ENCODE measurements at regions not wholly inside any gene's neighbourhood (a gene's known extent, or its start where the extent isn't known, plus 50 kb on each side); places are given as distances from the start of the nearest gene placed in this dataset.

DNA sequence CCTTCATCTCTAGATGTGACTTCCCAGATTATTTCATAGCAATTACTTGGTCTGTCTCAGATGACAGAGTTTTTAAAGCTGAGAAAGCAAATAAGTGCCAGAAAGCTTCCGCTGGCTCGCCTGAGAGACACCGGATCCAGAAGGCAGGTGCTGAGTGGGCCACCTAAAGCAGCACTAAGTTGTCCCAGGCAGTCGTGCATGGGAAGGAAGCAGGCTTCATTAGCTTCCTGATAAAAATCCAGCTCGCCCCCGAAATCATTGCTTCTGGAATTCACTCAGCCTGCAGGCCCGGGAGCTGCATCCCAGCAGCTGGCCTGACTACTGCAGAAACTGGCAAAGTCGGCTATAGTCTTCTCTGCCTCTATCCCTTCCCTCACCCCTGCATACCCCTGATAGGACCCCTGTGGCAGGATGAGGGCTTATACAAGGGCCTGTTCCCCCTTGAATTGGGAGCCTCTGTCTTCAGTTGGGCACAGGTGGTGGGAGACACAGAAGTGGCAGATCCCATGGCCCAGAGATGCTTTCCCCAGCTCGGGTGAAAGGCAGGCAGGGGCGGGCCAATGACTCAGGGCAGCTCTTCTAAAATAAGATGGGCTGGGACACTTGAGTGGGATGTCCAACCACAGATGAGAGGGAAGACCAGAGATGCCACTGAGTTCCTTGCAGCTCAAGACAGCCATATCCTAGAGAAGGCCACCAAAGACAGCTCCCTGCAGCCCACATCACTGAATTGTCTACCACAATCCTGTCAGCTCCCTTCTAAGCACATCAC lies 262.4 kb upstream of the PKDCC start:
- no peak for DNase-seq (ENCODE audit: low read depth, low spot score)
- no peak overlapping the region for H3K9ac ChIP-seq (ENCODE audit: insufficient read length, low read depth)
- TF ChIP-seq YY1 (IDR thresholded peaks at IDR 0.05; ENCODE audit: insufficient read depth, insufficient read length) (no peak), SUZ12 (IDR thresholded peaks at IDR 0.05; ENCODE audit: extremely low read depth, insufficient read depth, insufficient read length) (no peak), ZNF274 (IDR thresholded peaks at IDR 0.05; ENCODE audit: low read depth, low read length) (no peak)
- H3K27me3 ChIP-seq (ENCODE audit: insufficient read depth, insufficient read length), result no peaks in the 10 kb centered on the region
- no peaks in the 10 kb centered on the region for H3K9me3 ChIP-seq (ENCODE audit: insufficient read depth, low read length)
- H3K36me3 ChIP-seq (ENCODE audit: insufficient read depth, insufficient read length, low read length), result no peaks in the 10 kb centered on the region
- no peak overlapping the region for H3K4me3 ChIP-seq (ENCODE audit: insufficient read length, low read depth)
- no peaks in the 10 kb centered on the region for H3K4me1 ChIP-seq (ENCODE audit: insufficient read depth, insufficient read length)

DNA sequence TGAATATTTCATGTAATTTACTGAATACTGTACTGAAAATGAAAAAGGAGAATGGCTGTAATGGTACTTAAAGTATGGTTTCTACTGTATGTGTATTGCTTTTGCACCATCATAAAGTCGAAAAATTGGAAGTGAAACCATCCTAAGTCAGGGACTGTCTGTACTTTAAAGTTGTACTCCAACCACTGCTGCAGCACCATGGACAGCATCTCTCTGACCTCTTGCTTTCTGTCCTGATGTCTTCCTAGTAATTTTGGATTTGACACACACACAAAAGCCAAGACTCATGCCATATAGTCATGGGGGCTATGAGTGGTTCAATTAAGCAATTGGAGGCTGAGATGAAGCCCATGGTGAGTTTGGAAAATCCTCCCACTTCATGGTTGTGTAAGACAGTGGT lies 256.3 kb upstream of the PKDCC start:
- TF ChIP-seq SUZ12 (IDR thresholded peaks at IDR 0.05; ENCODE audit: extremely low read depth, insufficient read depth, insufficient read length) (no peak), YY1 (IDR thresholded peaks at IDR 0.05; ENCODE audit: insufficient read depth, insufficient read length) (no peak), ZNF274 (IDR thresholded peaks at IDR 0.05; ENCODE audit: low read depth, low read length) (no peak)
- H3K36me3 ChIP-seq (ENCODE audit: insufficient read depth, insufficient read length, low read length), result no peaks in the 10 kb centered on the region
- no peaks in the 10 kb centered on the region for H3K27me3 ChIP-seq (ENCODE audit: insufficient read depth, insufficient read length)
- H3K4me1 ChIP-seq (ENCODE audit: insufficient read depth, insufficient read length), result no peaks in the 10 kb centered on the region
- no peak for DNase-seq (ENCODE audit: low read depth, low spot score)
- no peak overlapping the region for H3K9ac ChIP-seq (ENCODE audit: insufficient read length, low read depth)
- H3K4me3 ChIP-seq (ENCODE audit: insufficient read length, low read depth), result no peak overlapping the region
- H3K9me3 ChIP-seq (ENCODE audit: insufficient read depth, low read length), result no peaks in the 10 kb centered on the region

DNA sequence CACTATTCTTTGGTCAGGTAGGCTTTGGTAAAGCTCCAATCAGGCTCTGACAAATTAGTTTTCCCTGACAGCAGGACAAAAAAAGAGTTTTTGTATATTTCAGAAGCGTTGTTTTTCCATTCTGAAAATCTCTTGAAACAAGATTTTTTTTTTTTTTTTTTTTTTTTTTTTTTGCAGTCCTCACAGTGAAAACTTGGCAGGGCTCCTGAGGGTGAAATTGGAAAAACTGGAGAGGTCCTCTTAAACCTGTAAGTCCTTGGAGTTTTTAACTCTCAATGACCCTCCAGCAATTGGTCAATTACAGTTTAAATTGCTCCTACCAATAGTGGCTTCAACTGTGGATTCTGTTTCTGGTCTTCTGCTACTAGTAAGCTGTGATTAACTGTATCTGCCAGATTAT lies 244.5 kb upstream of the PKDCC start:
- TF ChIP-seq ZNF274 (IDR thresholded peaks at IDR 0.05; ENCODE audit: low read depth, low read length) (no peak), YY1 (IDR thresholded peaks at IDR 0.05; ENCODE audit: insufficient read depth, insufficient read length) (no peak), SUZ12 (IDR thresholded peaks at IDR 0.05; ENCODE audit: extremely low read depth, insufficient read depth, insufficient read length) (no peak)
- H3K27me3 ChIP-seq (ENCODE audit: insufficient read depth, insufficient read length), result no peaks in the 10 kb centered on the region
- no peak overlapping the region for H3K4me3 ChIP-seq (ENCODE audit: insufficient read length, low read depth)
- H3K4me1 ChIP-seq (ENCODE audit: insufficient read depth, insufficient read length), result no peaks in the 10 kb centered on the region
- DNase-seq (ENCODE audit: low read depth, low spot score), result no peak
- H3K36me3 ChIP-seq (ENCODE audit: insufficient read depth, insufficient read length, low read length), result no peaks in the 10 kb centered on the region
- H3K9ac ChIP-seq (ENCODE audit: insufficient read length, low read depth), result no peak overlapping the region
- peaks cover 9% of the 10 kb centered on the region for H3K9me3 ChIP-seq (ENCODE audit: insufficient read depth, low read length)

DNA sequence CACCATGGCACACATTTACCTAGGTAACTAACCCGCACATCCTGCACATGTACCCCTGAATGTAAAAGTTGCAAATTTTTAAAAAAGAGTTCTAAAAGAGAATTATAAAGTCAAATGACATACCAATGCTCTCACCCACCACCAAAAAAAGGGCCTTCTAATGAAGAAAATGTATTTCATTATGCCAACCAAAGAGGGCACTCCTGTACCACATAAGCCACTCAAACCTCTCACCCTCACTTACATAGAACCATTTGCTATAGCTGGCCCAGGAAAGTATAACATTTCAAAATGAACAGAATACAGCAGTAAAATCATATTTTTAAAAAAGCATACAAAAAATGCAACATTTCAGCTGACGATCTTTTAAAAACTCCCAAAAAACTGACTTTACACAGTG lies 241.5 kb upstream of the PKDCC start:
- Histone ChIP-seq H3K4me3 (ENCODE audit: insufficient read length, low read depth) (no peak overlapping the region), H3K9me3 (ENCODE audit: insufficient read depth, low read length) (peaks cover 4% of the 10 kb centered on the region), H3K9ac (ENCODE audit: insufficient read length, low read depth) (no peak overlapping the region), H3K4me1 (ENCODE audit: insufficient read depth, insufficient read length) (no peaks in the 10 kb centered on the region), H3K36me3 (ENCODE audit: insufficient read depth, insufficient read length, low read length) (no peaks in the 10 kb centered on the region), H3K27me3 (ENCODE audit: insufficient read depth, insufficient read length) (no peaks in the 10 kb centered on the region)
- TF ChIP-seq SUZ12 (IDR thresholded peaks at IDR 0.05; ENCODE audit: extremely low read depth, insufficient read depth, insufficient read length) (no peak), ZNF274 (IDR thresholded peaks at IDR 0.05; ENCODE audit: low read depth, low read length) (no peak)
- no peak for DNase-seq (ENCODE audit: low read depth, low spot score)

DNA sequence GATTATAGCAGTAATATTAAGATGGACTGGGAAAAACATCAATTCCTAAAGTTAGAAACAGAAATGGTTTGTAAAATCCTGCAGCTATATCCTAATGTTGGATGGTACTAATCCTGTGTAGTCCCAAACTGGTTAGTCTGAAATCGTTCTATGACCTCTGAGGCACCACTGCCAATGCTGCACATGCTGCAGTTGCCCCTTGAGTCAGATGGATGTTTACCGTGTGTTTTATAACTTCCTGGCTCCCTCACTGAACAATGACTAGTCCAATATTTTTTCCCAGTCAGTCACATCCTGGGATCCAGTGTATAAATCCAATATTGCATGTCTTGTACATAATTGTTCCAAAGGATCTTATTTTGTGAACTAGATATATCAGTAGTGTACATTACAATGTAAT lies 226.7 kb upstream of the PKDCC start:
- no peak overlapping the region for H3K4me3 ChIP-seq (ENCODE audit: insufficient read length, low read depth)
- TF ChIP-seq YY1 (IDR thresholded peaks at IDR 0.05; ENCODE audit: insufficient read depth, insufficient read length) (no peak), ZNF274 (IDR thresholded peaks at IDR 0.05; ENCODE audit: low read depth, low read length) (no peak), SUZ12 (IDR thresholded peaks at IDR 0.05; ENCODE audit: extremely low read depth, insufficient read depth, insufficient read length) (no peak)
- H3K4me1 ChIP-seq (ENCODE audit: insufficient read depth, insufficient read length), result no peaks in the 10 kb centered on the region
- H3K9me3 ChIP-seq (ENCODE audit: insufficient read depth, low read length), result no peaks in the 10 kb centered on the region
- no peak overlapping the region for H3K9ac ChIP-seq (ENCODE audit: insufficient read length, low read depth)
- H3K27me3 ChIP-seq (ENCODE audit: insufficient read depth, insufficient read length), result peaks cover 3% of the 10 kb centered on the region
- DNase-seq (ENCODE audit: low read depth, low spot score), result no peak
- no peaks in the 10 kb centered on the region for H3K36me3 ChIP-seq (ENCODE audit: insufficient read depth, insufficient read length, low read length)

DNA sequence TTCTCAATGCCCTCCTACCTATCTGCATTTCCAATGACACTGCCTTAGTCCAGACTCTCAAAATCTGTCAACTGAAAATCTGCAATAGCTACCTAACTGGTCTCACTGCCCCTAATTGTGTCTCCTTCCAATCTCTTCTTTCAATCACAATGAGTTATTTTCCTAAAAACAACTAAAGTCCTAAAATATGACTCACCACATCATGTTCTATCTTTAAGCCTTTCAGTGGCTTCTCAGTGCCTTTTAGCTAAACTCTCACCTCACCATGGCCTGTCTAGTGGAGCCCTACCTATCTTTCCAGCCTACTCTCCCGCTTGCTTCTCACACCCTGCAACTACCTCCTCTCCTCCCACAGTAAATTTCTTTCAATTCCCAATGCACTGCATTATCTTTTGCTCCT lies 220.9 kb upstream of the PKDCC start:
- H3K4me3 ChIP-seq (ENCODE audit: insufficient read length, low read depth), result no peak overlapping the region
- TF ChIP-seq YY1 (IDR thresholded peaks at IDR 0.05; ENCODE audit: insufficient read depth, insufficient read length) (no peak), ZNF274 (IDR thresholded peaks at IDR 0.05; ENCODE audit: low read depth, low read length) (no peak), SUZ12 (IDR thresholded peaks at IDR 0.05; ENCODE audit: extremely low read depth, insufficient read depth, insufficient read length) (no peak)
- no peak for DNase-seq (ENCODE audit: low read depth, low spot score)

DNA sequence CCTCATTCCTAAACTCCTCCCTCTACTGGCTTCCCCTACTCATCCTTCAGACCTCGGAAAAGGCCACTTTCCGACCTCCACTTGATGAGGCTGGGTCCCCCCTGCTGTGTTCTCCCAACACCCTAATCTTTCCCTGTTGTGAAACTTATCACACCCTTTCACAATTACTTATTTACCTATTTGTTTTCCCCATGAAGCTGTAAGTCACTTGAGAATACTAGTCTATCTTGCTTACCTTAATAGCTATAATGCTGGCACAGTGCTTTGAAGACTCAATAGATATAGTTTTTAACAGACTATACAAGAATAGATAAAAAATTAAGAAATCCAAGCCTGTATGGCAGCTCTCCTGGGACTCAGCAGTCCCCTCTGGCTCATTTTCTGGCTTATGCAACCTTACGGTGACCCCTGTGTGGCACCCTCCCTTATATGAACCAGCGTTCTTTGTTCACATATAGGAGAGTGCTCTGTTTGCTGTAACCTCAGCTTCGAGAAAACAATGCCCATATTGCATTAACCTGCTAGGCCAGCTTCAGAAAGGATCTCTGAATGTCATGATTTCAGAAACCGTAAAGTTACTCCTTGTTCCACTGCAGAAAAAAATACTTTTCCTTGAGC lies 220.4 kb upstream of the PKDCC start:
- no peak overlapping the region for H3K9ac ChIP-seq (ENCODE audit: insufficient read length, low read depth)
- no peak overlapping the region for H3K4me3 ChIP-seq (ENCODE audit: insufficient read length, low read depth)
- no peaks in the 10 kb centered on the region for H3K4me1 ChIP-seq (ENCODE audit: insufficient read depth, insufficient read length)
- no peaks in the 10 kb centered on the region for H3K9me3 ChIP-seq (ENCODE audit: insufficient read depth, low read length)
- TF ChIP-seq YY1 (IDR thresholded peaks at IDR 0.05; ENCODE audit: insufficient read depth, insufficient read length), result no peak
- TF ChIP-seq ZNF274 (IDR thresholded peaks at IDR 0.05; ENCODE audit: low read depth, low read length), result no peak
- TF ChIP-seq SUZ12 (IDR thresholded peaks at IDR 0.05; ENCODE audit: extremely low read depth, insufficient read depth, insufficient read length), result no peak
- H3K36me3 ChIP-seq (ENCODE audit: insufficient read depth, insufficient read length, low read length), result no peaks in the 10 kb centered on the region
- H3K27me3 ChIP-seq (ENCODE audit: insufficient read depth, insufficient read length), result peaks cover 12% of the 10 kb centered on the region
- DNase-seq (ENCODE audit: low read depth, low spot score), result no peak

More for the DNA sequence above, 220.9 kb upstream of the PKDCC start:
- Histone ChIP-seq H3K27me3 (ENCODE audit: insufficient read depth, insufficient read length) (peaks cover 7% of the 10 kb centered on the region), H3K9ac (ENCODE audit: insufficient read length, low read depth) (no peak overlapping the region), H3K36me3 (ENCODE audit: insufficient read depth, insufficient read length, low read length) (no peaks in the 10 kb centered on the region), H3K9me3 (ENCODE audit: insufficient read depth, low read length) (no peaks in the 10 kb centered on the region), H3K4me1 (ENCODE audit: insufficient read depth, insufficient read length) (no peaks in the 10 kb centered on the region)

Data from NT2/D1 (cell line).